ENCODE measurements at regions not wholly inside any gene's neighbourhood (a gene's known extent, or its start where the extent isn't known, plus 50 kb on each side); places are given as distances from the start of the nearest gene placed in this dataset.

DNA sequence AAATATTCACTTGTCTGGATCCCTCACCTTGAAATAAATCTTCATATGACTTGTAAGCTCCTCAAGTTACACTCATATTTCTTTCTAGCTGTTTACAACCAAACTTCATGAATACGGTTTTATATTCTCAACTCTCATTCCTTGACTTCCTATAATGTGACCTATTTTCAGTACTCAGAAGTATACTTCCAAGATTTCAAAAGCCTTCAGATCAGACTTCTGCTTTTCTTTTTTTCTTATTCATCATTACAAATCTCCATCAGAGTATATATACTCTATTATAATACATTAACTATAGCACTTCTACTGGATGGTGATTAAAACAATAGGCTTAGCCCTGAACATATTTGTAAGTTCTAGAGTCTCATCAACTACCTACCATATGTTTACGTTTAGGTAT is 123.6 kb upstream of the ALCAM start:
- 67 to 76% (median 71%) methylated on average over 2 of the region's 2 CpGs for WGBS, 3 donors
- DNase-seq (no peak), ATAC-seq (no peak)
- intact Hi-C loops (cut with DNase I) = no loop called here
- H3K9me3 ChIP-seq = no peaks in the 10 kb centered on the region
- H3K4me3 ChIP-seq = no peak overlapping the region
- no peak overlapping the region for H3K27ac ChIP-seq
- no peak for TF ChIP-seq CTCF (IDR thresholded peaks at IDR 0.05)
- no peaks in the 10 kb centered on the region for H3K4me1 ChIP-seq
- H3K36me3 ChIP-seq (ENCODE audit: insufficient read depth in 1 of 2, low read depth in 1 of 2) = no peaks in the 10 kb centered on the region
- no peaks in the 10 kb centered on the region for H3K27me3 ChIP-seq (ENCODE audit: insufficient read depth in 3 of 3, low read length in 2 of 3)

DNA sequence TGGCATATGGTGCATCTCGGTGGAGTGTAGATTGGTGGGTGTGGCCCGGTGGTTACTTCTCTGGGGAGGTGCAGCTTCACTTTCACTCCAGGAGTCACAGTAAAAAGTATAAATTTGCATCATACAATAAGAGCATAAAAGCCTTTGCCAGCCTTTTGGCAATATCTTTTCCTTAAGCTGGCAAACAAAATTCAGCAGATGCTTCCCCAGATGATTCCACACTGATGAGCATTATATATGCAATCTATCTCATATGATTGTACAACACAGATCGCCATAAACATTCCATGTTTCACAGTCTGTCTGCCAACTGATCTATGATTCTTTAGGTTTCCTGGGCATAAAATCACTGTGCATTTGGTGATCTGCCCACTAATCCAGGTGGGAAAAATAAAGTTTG is 120.2 kb upstream of the ALCAM start:
- 54 to 65% (median 57%) methylated on average over 3 of the region's 3 CpGs for WGBS, 3 donors
- ATAC-seq (no peak), DNase-seq (no peak)
- no peaks in the 10 kb centered on the region for H3K36me3 ChIP-seq (ENCODE audit: insufficient read depth in 1 of 2, low read depth in 1 of 2)
- intact Hi-C loops (cut with DNase I) = no loop called here
- no peak overlapping the region for H3K27ac ChIP-seq
- no peak for TF ChIP-seq CTCF (IDR thresholded peaks at IDR 0.05)
- H3K4me3 ChIP-seq = no peak overlapping the region
- H3K9me3 ChIP-seq = no peaks in the 10 kb centered on the region
- H3K27me3 ChIP-seq (ENCODE audit: insufficient read depth in 3 of 3, low read length in 2 of 3) = no peaks in the 10 kb centered on the region
- H3K4me1 ChIP-seq = no peaks in the 10 kb centered on the region

DNA sequence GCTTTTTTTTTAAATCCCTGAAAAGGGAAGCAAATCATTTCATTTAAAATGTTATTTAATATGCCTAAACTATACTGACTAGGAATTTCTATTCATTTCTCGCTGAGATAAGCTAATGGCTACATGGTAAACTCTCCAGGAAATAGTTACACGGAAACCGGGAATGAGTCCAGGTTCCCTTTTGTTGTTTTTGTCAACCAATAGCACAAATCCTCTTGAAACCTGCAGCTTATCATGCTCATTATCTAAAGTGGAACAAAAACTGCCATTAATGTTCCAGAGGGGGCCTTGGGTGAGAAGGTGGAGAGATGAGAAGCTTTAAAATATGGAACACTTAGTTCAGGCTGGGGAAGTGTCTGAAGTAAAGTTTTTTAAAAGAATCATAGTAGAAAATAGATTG is 113.5 kb upstream of the ALCAM start:
- H3K9me3 ChIP-seq = no peaks in the 10 kb centered on the region
- DNase-seq (no peak), ATAC-seq (no peak)
- 32 to 40% (median 36%) methylated on average over 3 of the region's 3 CpGs for WGBS, 3 donors
- H3K4me3 ChIP-seq = no peak overlapping the region
- no peak for TF ChIP-seq CTCF (IDR thresholded peaks at IDR 0.05)
- H3K27ac ChIP-seq = no peak overlapping the region
- no peaks in the 10 kb centered on the region for H3K27me3 ChIP-seq (ENCODE audit: insufficient read depth in 3 of 3, low read length in 2 of 3)
- no peaks in the 10 kb centered on the region for H3K4me1 ChIP-seq
- H3K36me3 ChIP-seq (ENCODE audit: insufficient read depth in 1 of 2, low read depth in 1 of 2) = no peaks in the 10 kb centered on the region
- intact Hi-C loops (cut with DNase I) = no loop called here

DNA sequence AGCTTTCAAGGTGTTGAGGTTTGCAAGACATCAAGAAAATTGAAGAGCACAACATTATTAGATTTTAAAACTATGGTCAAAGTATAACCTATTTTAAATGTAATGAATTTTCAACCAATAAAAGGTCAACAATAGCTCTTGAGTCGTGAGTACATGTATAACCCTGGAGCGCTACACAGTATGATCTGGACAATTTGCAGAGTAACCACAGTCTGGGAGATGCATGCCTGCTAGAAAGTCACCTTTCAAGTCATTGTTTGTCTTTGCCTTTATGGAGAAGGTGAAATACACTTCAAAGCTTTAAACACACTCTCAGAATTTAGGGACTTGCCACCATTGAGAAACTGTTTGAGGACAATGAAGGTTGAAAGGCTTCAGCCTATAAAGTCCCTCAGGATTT is 112.6 kb upstream of the ALCAM start:
- no peak for TF ChIP-seq CTCF (IDR thresholded peaks at IDR 0.05)
- H3K27me3 ChIP-seq (ENCODE audit: insufficient read depth in 3 of 3, low read length in 2 of 3) = no peaks in the 10 kb centered on the region
- no peaks in the 10 kb centered on the region for H3K4me1 ChIP-seq
- no peak for DNase-seq
- H3K36me3 ChIP-seq (ENCODE audit: insufficient read depth in 1 of 2, low read depth in 1 of 2) = no peaks in the 10 kb centered on the region
- 91 to 95% (median 93%) methylated on average over 2 of the region's 2 CpGs for WGBS, 3 donors
- no peaks in the 10 kb centered on the region for H3K9me3 ChIP-seq
- no peak overlapping the region for H3K27ac ChIP-seq
- intact Hi-C loops (cut with DNase I) = no loop called here
- H3K4me3 ChIP-seq = no peak overlapping the region
- no peak for ATAC-seq

- no peak overlapping the region for H3K4me3 ChIP-seq
- no peaks in the 10 kb centered on the region for H3K9me3 ChIP-seq
- H3K4me1 ChIP-seq = no peaks in the 10 kb centered on the region
- intact Hi-C loops (cut with DNase I) = no loop called here
- DNase-seq = no peak
- no peak for TF ChIP-seq CTCF (IDR thresholded peaks at IDR 0.05)
- no peaks in the 10 kb centered on the region for H3K36me3 ChIP-seq (ENCODE audit: insufficient read depth in 1 of 2, low read depth in 1 of 2)
- no peaks in the 10 kb centered on the region for H3K27me3 ChIP-seq (ENCODE audit: insufficient read depth in 3 of 3, low read length in 2 of 3)
- ATAC-seq = no peak
- 8 to 19% (median 9%) methylated on average over 2 of the region's 2 CpGs for WGBS, 3 donors
- H3K27ac ChIP-seq = no peak overlapping the region
These were observed 111.4 kb upstream of the ALCAM start for GRCh38 chr3:105255350-105255749.

All from psoas muscle (tissue), 7 donors.